Right atrium auricular region (tissue), 2 donors: ENCODE measurements at regions not wholly inside any gene's neighbourhood (a gene's known extent, or its start where the extent isn't known, plus 50 kb on each side); places are given as distances from the start of the nearest gene placed in this dataset.

Source experiments
- DNase-seq: peaks from one replicate; pipeline ENCODE4 v3.0.0-alpha.2; 2019; ENCODE audit warnings: low spot score
- H3K27ac ChIP-seq, 2 donors: fragments of 200-600 bp; sonication (generic); 1 replicate in 1 of 2; 2 replicates in 1 of 2; pipeline ENCODE4 v1.5.1; 2016 to 2019
- H3K27me3 ChIP-seq, 2 donors: fragments of 200-600 bp; sonication (generic); one replicate each; pipeline versions ENCODE4 v1.5.1 to v1.6.0; 2017 to 2019
- H3K36me3 ChIP-seq: fragments of 200-600 bp; sonication (generic); one replicate; pipeline ENCODE4 v1.5.1; 2016
- H3K4me1 ChIP-seq, 2 donors: fragments of 200-600 bp; sonication (generic); one replicate each; pipeline versions ENCODE4 v1.5.1 to v1.6.0; 2017 to 2019
- H3K4me3 ChIP-seq, 2 donors: fragments of 200-600 bp; sonication (generic); 1 replicate in 1 of 2; 2 replicates in 1 of 2; pipeline ENCODE4 v1.5.1; 2017 to 2019; ENCODE audit warnings: mild to moderate bottlenecking in 1 of 2, moderate library complexity in 1 of 2
- H3K9me3 ChIP-seq, 2 donors: fragments of 200-600 bp; sonication (generic); one replicate each; pipeline ENCODE4 v1.5.1; 2019
- TF ChIP-seq, protein P1 (sequence below), 2 donors: fragments of 200-600 bp; sonication (generic); IDR thresholded peaks; one replicate each; pipeline ENCODE4 v1.5.1; 2019; ENCODE audit warnings: antibody characterized with exemption in 2 of 2

DNA sequence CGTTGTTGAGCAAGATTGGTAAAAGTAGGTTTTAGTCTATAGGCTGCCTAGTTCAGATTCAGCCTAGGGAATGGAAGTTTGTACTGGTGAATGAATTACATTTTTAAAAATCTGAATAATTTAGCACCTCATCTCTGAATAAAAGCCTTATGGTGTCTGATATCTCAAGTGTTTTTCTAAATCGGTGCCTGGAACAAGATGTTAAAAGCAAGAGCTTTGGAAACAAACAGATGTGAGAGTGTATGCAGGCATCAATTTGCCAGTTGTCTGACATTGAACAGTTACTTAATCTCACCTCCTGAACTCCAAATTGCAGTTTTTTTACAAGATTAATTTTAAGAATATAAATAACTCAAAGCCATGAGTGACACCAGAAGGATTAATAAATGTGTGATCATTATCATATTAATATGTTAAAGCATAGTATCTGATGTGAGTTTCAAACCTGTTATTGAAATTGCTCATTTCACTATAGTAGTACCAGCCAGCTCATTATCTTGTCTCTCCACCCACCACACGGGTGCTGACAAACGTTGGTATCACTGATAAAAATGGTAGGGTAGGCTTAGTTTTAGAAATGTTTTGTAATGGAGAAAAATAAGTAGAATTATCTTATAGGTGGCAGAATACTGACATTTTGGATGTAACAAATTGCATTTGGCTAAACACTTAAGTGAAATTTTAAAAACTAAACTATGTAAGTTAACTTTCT lies 157.3 kb downstream of the FAM83B start:
- no peak overlapping the region for H3K4me3 ChIP-seq
- no peaks in the 10 kb centered on the region for H3K27me3 ChIP-seq
- DNase-seq, result no peak
- peak overlapping the region; percentile 46 to 72 for H3K27ac ChIP-seq
- TF ChIP-seq, protein P1, sequence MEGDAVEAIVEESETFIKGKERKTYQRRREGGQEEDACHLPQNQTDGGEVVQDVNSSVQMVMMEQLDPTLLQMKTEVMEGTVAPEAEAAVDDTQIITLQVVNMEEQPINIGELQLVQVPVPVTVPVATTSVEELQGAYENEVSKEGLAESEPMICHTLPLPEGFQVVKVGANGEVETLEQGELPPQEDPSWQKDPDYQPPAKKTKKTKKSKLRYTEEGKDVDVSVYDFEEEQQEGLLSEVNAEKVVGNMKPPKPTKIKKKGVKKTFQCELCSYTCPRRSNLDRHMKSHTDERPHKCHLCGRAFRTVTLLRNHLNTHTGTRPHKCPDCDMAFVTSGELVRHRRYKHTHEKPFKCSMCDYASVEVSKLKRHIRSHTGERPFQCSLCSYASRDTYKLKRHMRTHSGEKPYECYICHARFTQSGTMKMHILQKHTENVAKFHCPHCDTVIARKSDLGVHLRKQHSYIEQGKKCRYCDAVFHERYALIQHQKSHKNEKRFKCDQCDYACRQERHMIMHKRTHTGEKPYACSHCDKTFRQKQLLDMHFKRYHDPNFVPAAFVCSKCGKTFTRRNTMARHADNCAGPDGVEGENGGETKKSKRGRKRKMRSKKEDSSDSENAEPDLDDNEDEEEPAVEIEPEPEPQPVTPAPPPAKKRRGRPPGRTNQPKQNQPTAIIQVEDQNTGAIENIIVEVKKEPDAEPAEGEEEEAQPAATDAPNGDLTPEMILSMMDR (IDR thresholded peaks at IDR 0.05), result no peak
- no peaks in the 10 kb centered on the region for H3K36me3 ChIP-seq
- no peaks in the 10 kb centered on the region for H3K9me3 ChIP-seq
- peaks cover 0 to 7% of the 10 kb centered on the region in 2 donors for H3K4me1 ChIP-seq

DNA sequence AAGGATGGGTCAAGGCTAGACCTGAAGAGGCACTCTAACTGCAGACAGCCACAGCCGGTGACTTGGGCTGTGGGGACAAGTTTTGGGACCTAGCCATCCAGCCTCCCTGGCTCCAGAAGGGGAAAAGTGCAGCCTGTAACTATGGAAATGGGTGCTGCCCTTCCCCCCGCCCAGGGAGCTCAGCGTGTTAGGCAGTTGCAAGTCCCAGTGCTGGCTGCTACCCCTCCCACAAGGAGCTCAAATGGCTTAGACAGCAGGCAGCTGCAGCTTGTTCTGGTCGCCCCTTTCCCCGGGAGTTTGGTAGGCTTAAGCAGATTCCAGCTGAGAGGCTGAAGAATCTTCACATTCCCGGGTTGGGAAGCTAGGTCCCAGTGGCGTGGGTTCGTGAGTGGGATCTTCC lies 162.6 kb downstream of the FAM83B start:
- no peak for DNase-seq
- H3K36me3 ChIP-seq, result no peaks in the 10 kb centered on the region
- peaks cover 0 to 4% of the 10 kb centered on the region in 2 donors for H3K4me1 ChIP-seq
- H3K9me3 ChIP-seq, result no peaks in the 10 kb centered on the region
- H3K27ac ChIP-seq, result no peak overlapping the region
- no peaks in the 10 kb centered on the region for H3K27me3 ChIP-seq
- TF ChIP-seq, protein P1 (IDR thresholded peaks at IDR 0.05), result no peak
- no peak overlapping the region for H3K4me3 ChIP-seq

- Histone ChIP-seq H3K27me3 (no peaks in the 10 kb centered on the region), H3K27ac (no peak overlapping the region), H3K36me3 (no peaks in the 10 kb centered on the region), H3K9me3 (no peaks in the 10 kb centered on the region), H3K4me1 (peaks cover 0 to 13% of the 10 kb centered on the region in 2 donors), H3K4me3 (no peak overlapping the region)
- DNase-seq, result no peak
- TF ChIP-seq, protein P1 (IDR thresholded peaks at IDR 0.05), result no peak
These were observed 163.3 kb upstream of the HCRTR2 start for GRCh38 chr6:55011034-55011433.

DNA sequence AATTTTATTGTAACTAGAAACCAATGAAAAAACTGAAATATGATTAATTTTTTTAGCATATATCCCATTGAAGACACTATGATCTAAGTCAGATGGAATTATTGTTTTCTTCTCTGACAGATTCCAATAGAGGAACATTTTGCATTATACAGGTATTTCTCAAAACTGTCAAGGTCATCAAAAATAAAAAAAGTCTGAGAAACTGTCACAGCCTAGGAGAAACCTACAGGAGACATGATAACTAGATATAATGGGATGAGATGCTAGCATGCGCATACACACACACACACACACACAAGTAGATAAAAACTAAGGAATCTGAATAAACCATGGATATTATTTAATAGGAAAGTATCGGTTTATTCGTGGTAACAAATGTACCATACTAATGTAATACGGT lies 161.9 kb upstream of the HCRTR2 start:
- no peaks in the 10 kb centered on the region for H3K36me3 ChIP-seq
- no peak overlapping the region for H3K4me3 ChIP-seq
- no peak overlapping the region for H3K27ac ChIP-seq
- TF ChIP-seq, protein P1 (IDR thresholded peaks at IDR 0.05), result no peak
- H3K27me3 ChIP-seq, result no peaks in the 10 kb centered on the region
- peaks cover 0 to 16% of the 10 kb centered on the region in 2 donors for H3K4me1 ChIP-seq
- DNase-seq, result no peak
- H3K9me3 ChIP-seq, result no peaks in the 10 kb centered on the region

DNA sequence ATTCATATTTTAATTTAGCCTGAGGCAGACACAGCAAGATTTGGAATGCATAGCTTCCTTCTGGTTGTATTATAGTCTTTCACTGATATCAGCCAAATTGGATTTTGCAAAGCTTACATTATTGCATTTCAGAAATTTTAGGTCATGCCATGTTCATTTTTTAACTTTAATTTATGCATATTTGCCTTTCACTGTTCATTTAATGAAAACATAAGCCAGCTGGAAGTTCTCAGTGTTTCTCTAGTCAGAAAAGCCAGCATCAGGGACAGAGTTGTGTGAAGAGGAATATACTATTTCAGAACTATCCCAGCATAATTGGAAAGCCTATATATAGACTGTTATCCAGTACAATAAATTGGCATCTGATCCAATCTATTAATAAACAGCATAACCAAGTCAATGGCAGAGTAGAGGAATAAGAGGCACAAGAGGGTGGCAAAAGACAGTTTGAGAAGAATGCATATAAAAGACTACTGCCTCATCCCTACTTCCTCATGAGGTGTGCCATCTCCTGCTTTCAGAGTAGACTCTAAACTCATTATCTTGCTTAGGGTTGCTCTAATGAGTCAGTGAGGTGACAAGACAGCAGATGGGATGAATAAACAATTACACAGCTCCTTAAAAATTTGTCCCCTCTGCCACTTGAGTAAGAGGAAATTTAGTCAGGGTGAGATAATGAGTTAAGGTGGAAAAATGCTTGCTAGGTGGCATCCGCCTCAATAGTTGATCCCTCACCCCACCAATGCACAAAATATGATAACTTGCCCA lies 159.8 kb upstream of the HCRTR2 start:
- no peak overlapping the region for H3K4me3 ChIP-seq
- DNase-seq, result no peak
- no peaks in the 10 kb centered on the region for H3K36me3 ChIP-seq
- H3K4me1 ChIP-seq, result peaks cover 0 to 16% of the 10 kb centered on the region in 2 donors
- H3K9me3 ChIP-seq, result peaks cover 0 to 4% of the 10 kb centered on the region in 2 donors
- H3K27me3 ChIP-seq, result no peaks in the 10 kb centered on the region
- H3K27ac ChIP-seq, result peak overlapping the region in 1 of 2 donors; percentile 45
- TF ChIP-seq, protein P1 (IDR thresholded peaks at IDR 0.05), result no peak
